Esophagus muscularis mucosa (tissue), 4 donors: ENCODE measurements at regions not wholly inside any gene's neighbourhood (a gene's known extent, or its start where the extent isn't known, plus 50 kb on each side); places are given as distances from the start of the nearest gene placed in this dataset.

ENCODE experiments used
- DNase-seq: peaks from one replicate; pipeline ENCODE4 v3.0.0-alpha.2; 2017; ENCODE audit errors: extremely low spot score
- H3K27ac ChIP-seq, 4 donors: fragments of 200-600 bp; sonication (generic); replicated peaks in 1 of 4; 1 replicate in 3 of 4; 2 replicates in 1 of 4; pipeline ENCODE4 v1.5.1; 2016 to 2019; ENCODE audit warnings: mild to moderate bottlenecking in 1 of 4
- H3K27me3 ChIP-seq, 4 donors: fragments of 200-600 bp; sonication (generic); one replicate each; pipeline versions ENCODE4 v1.5.1 to v1.6.0; 2016 to 2019
- H3K36me3 ChIP-seq, 4 donors: fragments of 200-600 bp; sonication (generic); one replicate each; pipeline ENCODE4 v1.5.1; 2016 to 2019
- H3K4me1 ChIP-seq, 4 donors: fragments of 200-600 bp; sonication (generic); one replicate each; pipeline ENCODE4 v1.5.1; 2016 to 2019
- H3K4me3 ChIP-seq, 4 donors: fragments of 200-600 bp; sonication (generic); 1 replicate in 2 of 4; 2 replicates in 2 of 4; pipeline ENCODE4 v1.5.1; 2016 to 2019; ENCODE audit warnings: mild to moderate bottlenecking in 4 of 4, moderate library complexity in 1 of 4
- H3K9me3 ChIP-seq, 4 donors: fragments of 200-600 bp; sonication (generic); 1 replicate in 3 of 4; 2 replicates in 1 of 4; pipeline ENCODE4 v1.5.1; 2016 to 2019
- CTCF ChIP-seq, 3 experiments: fragments of 200-600 bp in 2 of 3; fragments of 450-650 bp in 1 of 3; sonication (generic) in 2 of 3; IDR thresholded peaks; one replicate each; pipeline ENCODE4 v1.5.1; 2017 to 2019; ENCODE audit warnings: antibody characterized with exemption in 3 of 3, mild to moderate bottlenecking in 2 of 3, moderate library complexity in 1 of 3
- EP300 ChIP-seq: sonication (generic); formaldehyde crosslinking; IDR thresholded peaks from one replicate; pipeline ENCODE4 v1.6.1; 2017; ENCODE audit warnings: antibody characterized with exemption
- POLR2A ChIP-seq: fragments of 450-650 bp; IDR thresholded peaks from one replicate; pipeline ENCODE4 v1.6.1; 2017; ENCODE audit warnings: antibody characterized with exemption, moderate library complexity, mild to moderate bottlenecking, low read depth
- POLR2AphosphoS5 ChIP-seq, 2 donors: sonication (generic); formaldehyde crosslinking; IDR thresholded peaks; one replicate each; pipeline ENCODE4 v1.6.1; 2017; ENCODE audit warnings: antibody characterized with exemption in 2 of 2
- WGBS: methylation state at CpG from one replicate; pipeline ENCODE4 v1.1.5; 2018; 5-methylcytosine and 5-hydroxymethylcytosine counted together
- intact Hi-C: fragments of 100-400 bp; cut with DNase I; formaldehyde crosslinking; loops from one replicate; pipeline ENCODE4 v1.15.1; 2023

GRCh38 chr2:76296438-76296837 lies 585.7 kb upstream of the GCFC2 start:
- H3K9me3 ChIP-seq: no peaks in the 10 kb centered on the region
- no peaks in the 10 kb centered on the region for H3K36me3 ChIP-seq
- DNase-seq: no peak
- no peak overlapping the region for H3K27ac ChIP-seq
- H3K4me1 ChIP-seq: no peaks in the 10 kb centered on the region
- intact Hi-C loops: no loop called here
- no peaks in the 10 kb centered on the region for H3K27me3 ChIP-seq
- 84% methylated on average over 3 of the region's 3 CpGs for WGBS
- no peak for TF ChIP-seq POLR2A
- no peak for TF ChIP-seq EP300
- no peak for TF ChIP-seq CTCF (IDR thresholded peaks at IDR 0.05)
- no peak for TF ChIP-seq POLR2AphosphoS5 (IDR thresholded peaks at IDR 0.05)
- no peak overlapping the region for H3K4me3 ChIP-seq

DNA sequence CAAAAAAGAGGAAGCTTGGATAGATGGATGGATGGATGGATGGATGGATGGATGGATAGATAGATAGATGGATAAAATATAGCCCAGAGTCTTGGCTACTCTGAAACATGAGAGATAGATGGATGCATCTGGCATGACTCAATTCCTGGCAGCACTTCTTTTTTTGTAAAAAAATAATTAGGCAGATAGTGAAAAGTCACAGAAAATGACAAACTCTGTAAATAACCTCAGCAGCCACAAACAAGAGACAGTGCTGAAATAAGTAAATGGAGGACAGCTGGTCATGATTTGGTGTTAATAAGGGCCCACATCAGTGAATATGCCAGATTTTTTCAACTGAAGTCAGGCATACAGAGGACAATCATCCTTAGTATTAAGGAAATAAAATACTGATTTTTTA lies 585.0 kb upstream of the GCFC2 start:
- Histone ChIP-seq H3K4me3 (no peak overlapping the region), H3K27me3 (no peaks in the 10 kb centered on the region), H3K36me3 (no peaks in the 10 kb centered on the region), H3K27ac (no peak overlapping the region), H3K4me1 (no peaks in the 10 kb centered on the region), H3K9me3 (no peaks in the 10 kb centered on the region)
- no peak for DNase-seq
- intact Hi-C loops: no loop called here
- TF ChIP-seq POLR2AphosphoS5 (IDR thresholded peaks at IDR 0.05) (no peak), EP300 (no peak), POLR2A (no peak), CTCF (IDR thresholded peaks at IDR 0.05) (no peak)

GRCh38 chr2:76288598-76288997 lies 577.9 kb upstream of the GCFC2 start:
- TF ChIP-seq POLR2A: no peak
- no peak for TF ChIP-seq CTCF (IDR thresholded peaks at IDR 0.05)
- TF ChIP-seq POLR2AphosphoS5 (IDR thresholded peaks at IDR 0.05): no peak
- intact Hi-C loops: no loop called here
- Histone ChIP-seq H3K4me3 (no peak overlapping the region), H3K27ac (no peak overlapping the region), H3K4me1 (no peaks in the 10 kb centered on the region), H3K9me3 (no peaks in the 10 kb centered on the region), H3K27me3 (no peaks in the 10 kb centered on the region), H3K36me3 (no peaks in the 10 kb centered on the region)
- 34% methylated on average over 1 of the region's 1 CpG for WGBS
- no peak for DNase-seq

- WGBS: 67% methylated on average over 2 of the region's 2 CpGs
These were observed 577.4 kb upstream of the GCFC2 start for GRCh38 chr2:76288146-76288545.

More at GRCh38 chr2:76288146-76288545, 577.4 kb upstream of the GCFC2 start:
- DNase-seq: no peak
- Histone ChIP-seq H3K4me1 (no peaks in the 10 kb centered on the region), H3K27ac (no peak overlapping the region), H3K27me3 (no peaks in the 10 kb centered on the region), H3K4me3 (no peak overlapping the region), H3K9me3 (no peaks in the 10 kb centered on the region), H3K36me3 (no peaks in the 10 kb centered on the region)
- TF ChIP-seq POLR2AphosphoS5 (IDR thresholded peaks at IDR 0.05) (no peak), CTCF (IDR thresholded peaks at IDR 0.05) (no peak), EP300 (no peak), POLR2A (no peak)
- intact Hi-C loops: no loop called here
